Endothelial cell of umbilical vein (primary cell): ENCODE measurements at regions not wholly inside any gene's neighbourhood (a gene's known extent, or its start where the extent isn't known, plus 50 kb on each side); places are given as distances from the start of the nearest gene placed in this dataset.

Source experiments
- BruUV-seq: library from RNA; stranded (reverse); fragments of 400-500 nt; replicated peaks from 2 replicates; lab custom pipeline; 2021; lab: Mats Ljungman, UMichigan
- CTCF ChIA-PET: fragments of 300-600, 350-600 bp; sonication (Branson Sonifier 250); formaldehyde crosslinking; loops from one replicate; lab custom pipeline; 2021; ENCODE audit warnings: antibody characterized with exemption, inconsistent platforms; lab: Charles Lee
- POLR2A ChIA-PET: fragments of 300-600, 350-600 bp; sonication (Branson Sonifier 250); formaldehyde crosslinking; loops from one replicate; lab custom pipeline; 2021; ENCODE audit warnings: antibody characterized with exemption, inconsistent platforms; lab: Charles Lee
- DNase-seq: peaks from one replicate; pipeline ENCODE4 v3.0.0-alpha.2; 2011; ENCODE audit warnings: low read depth, low spot score
- FAIRE-seq: peaks from 2 replicates; lab custom pipeline; 2011; peaks lifted over from hg19 to GRCh38; lab: Jason Lieb, UNC
- H2AFZ ChIP-seq: 2 replicates; pipeline ENCODE4 v1.6.0; 2012; ENCODE audit warnings: low read depth, low read length, control low read depth, inconsistent platforms
- H3K27ac ChIP-seq: 2 replicates; pipeline ENCODE4 v1.5.1; 2011; ENCODE audit warnings: low read depth, mild to moderate bottlenecking, control low read depth, low read length, moderate library complexity; ENCODE audit not compliant: insufficient read depth
- H3K27me3 ChIP-seq, 2 experiments: 2 replicates each; pipeline versions ENCODE4 v1.6.0 to v1.6.1; 2011; ENCODE audit warnings: low read length in 2 of 2, mixed read lengths in 1 of 2; ENCODE audit not compliant: control insufficient read depth in 2 of 2, insufficient read depth in 2 of 2
- H3K36me3 ChIP-seq, 2 experiments: 2 replicates in 1 of 2; 3 replicates in 1 of 2; pipeline ENCODE4 v1.5.1; 2011; ENCODE audit warnings: low read length in 2 of 2, mild to moderate bottlenecking in 1 of 2, moderate library complexity in 1 of 2; ENCODE audit not compliant: control insufficient read depth in 2 of 2, insufficient read depth in 2 of 2; ENCODE audit errors: extremely low read depth in 1 of 2
- H3K4me1 ChIP-seq: 3 replicates; pipeline ENCODE4 v1.5.1; 2011; ENCODE audit warnings: mild to moderate bottlenecking, low read length; ENCODE audit not compliant: control insufficient read depth, insufficient read depth; ENCODE audit errors: extremely low read depth
- H3K4me2 ChIP-seq: 2 replicates; pipeline ENCODE4 v1.6.1; 2011; ENCODE audit warnings: low read length, control low read depth, mixed read lengths; ENCODE audit not compliant: insufficient read depth
- H3K4me3 ChIP-seq, 3 experiments: fragments of 200-600 bp in 1 of 3; sonication (generic), shearing (Covaris generic) in 1 of 3; replicated peaks in 1 of 3; 2 replicates each; pipeline ENCODE4 v1.5.1; 2011 to 2016; ENCODE audit warnings: control low read depth in 3 of 3, low read length in 3 of 3, mild to moderate bottlenecking in 2 of 3, inconsistent platforms in 1 of 3, low read depth in 1 of 3, moderate library complexity in 1 of 3; ENCODE audit not compliant: insufficient read depth in 1 of 3
- H3K79me2 ChIP-seq: 2 replicates; pipeline ENCODE4 v1.6.0; 2012; ENCODE audit warnings: low read length, inconsistent platforms; ENCODE audit not compliant: control insufficient read depth, insufficient read depth
- H3K9ac ChIP-seq: replicated peaks from 2 replicates; pipeline ENCODE3; 2011; ENCODE audit warnings: low read length, control low read depth; ENCODE audit not compliant: insufficient read depth; ENCODE audit errors: extremely low read depth
- H3K9me1 ChIP-seq: replicated peaks from 3 replicates; pipeline ENCODE4 v1.6.0; 2011; ENCODE audit warnings: mild to moderate bottlenecking, low read length; ENCODE audit not compliant: control insufficient read depth, insufficient read depth; ENCODE audit errors: extremely low read depth
- H3K9me3 ChIP-seq: replicated peaks from 2 replicates; pipeline ENCODE4 v1.5.1; 2012; ENCODE audit warnings: low read length, inconsistent platforms; ENCODE audit not compliant: control insufficient read depth, insufficient read depth
- H4K20me1 ChIP-seq: replicated peaks from 2 replicates; pipeline ENCODE3; 2011; ENCODE audit warnings: mild to moderate bottlenecking, low read length; ENCODE audit not compliant: control insufficient read depth, insufficient read depth; ENCODE audit errors: extremely low read depth
- EZH2 ChIP-seq: IDR thresholded peaks from 2 replicates; pipeline ENCODE4 v1.6.1; 2012; ENCODE audit warnings: borderline replicate concordance, low read depth, mild to moderate bottlenecking, moderate library complexity, low read length, inconsistent platforms; ENCODE audit not compliant: severe bottlenecking
- FOS ChIP-seq: IDR thresholded peaks from 2 replicates; pipeline ENCODE4 v1.6.1; 2011; ENCODE audit warnings: mild to moderate bottlenecking, low read length, moderate library complexity, borderline replicate concordance; ENCODE audit not compliant: insufficient read depth
- GATA2 ChIP-seq: IDR thresholded peaks from 2 replicates; pipeline ENCODE4 v1.7.0; 2011; ENCODE audit warnings: low read depth, mild to moderate bottlenecking, moderate library complexity, mixed read lengths, low read length; ENCODE audit not compliant: insufficient read length, insufficient read depth
- JUN ChIP-seq: IDR thresholded peaks from 2 replicates; pipeline ENCODE4 v1.6.1; 2011; ENCODE audit warnings: borderline replicate concordance, low read depth; ENCODE audit not compliant: insufficient read length, insufficient read depth
- MYC ChIP-seq: IDR thresholded peaks from one replicate; pipeline ENCODE4 v1.6.1; 2011; ENCODE audit warnings: mild to moderate bottlenecking, low read depth, low read length
- POLR2A ChIP-seq: IDR thresholded peaks from 2 replicates; pipeline ENCODE4 v1.6.1; 2012; ENCODE audit warnings: low read depth, mild to moderate bottlenecking, control low read depth, low read length
- POLR2AphosphoS5 ChIP-seq: IDR thresholded peaks from 2 replicates; pipeline ENCODE4 v1.6.1; 2012; ENCODE audit warnings: low read depth, mild to moderate bottlenecking, control low read depth, low read length, moderate library complexity; ENCODE audit not compliant: insufficient read depth
- dilution Hi-C: fragments of 300-500 bp; cut with MboI; formaldehyde crosslinking; loops from one replicate; pipeline ENCODE4 v1.15.0; 2019; ENCODE audit warnings: low sequenced_read_pairs; ENCODE audit not compliant: extremely low pct_ligation_motif_present
- intact Hi-C: fragments of 100-400 bp; cut with micrococcal nuclease; formaldehyde crosslinking; loops from one replicate; pipeline ENCODE4 v1.10.0; 2022
- TF ChIP-seq, protein P1 (sequence below): IDR thresholded peaks from 2 replicates; pipeline ENCODE4 v1.6.1; 2011; ENCODE audit not compliant: insufficient read depth, insufficient read length
- TF ChIP-seq, protein P2 (sequence below), 2 donors: IDR thresholded peaks; 1 replicate in 1 of 2; 2 replicates in 1 of 2; pipeline ENCODE4 v1.5.1; 2011; ENCODE audit warnings: low read length in 2 of 2, mild to moderate bottlenecking in 2 of 2, moderate library complexity in 2 of 2, control low read depth in 1 of 2, inconsistent platforms in 1 of 2, low read depth in 1 of 2; ENCODE audit not compliant: insufficient read depth in 1 of 2; ENCODE audit errors: extremely low read depth in 1 of 2

DNA sequence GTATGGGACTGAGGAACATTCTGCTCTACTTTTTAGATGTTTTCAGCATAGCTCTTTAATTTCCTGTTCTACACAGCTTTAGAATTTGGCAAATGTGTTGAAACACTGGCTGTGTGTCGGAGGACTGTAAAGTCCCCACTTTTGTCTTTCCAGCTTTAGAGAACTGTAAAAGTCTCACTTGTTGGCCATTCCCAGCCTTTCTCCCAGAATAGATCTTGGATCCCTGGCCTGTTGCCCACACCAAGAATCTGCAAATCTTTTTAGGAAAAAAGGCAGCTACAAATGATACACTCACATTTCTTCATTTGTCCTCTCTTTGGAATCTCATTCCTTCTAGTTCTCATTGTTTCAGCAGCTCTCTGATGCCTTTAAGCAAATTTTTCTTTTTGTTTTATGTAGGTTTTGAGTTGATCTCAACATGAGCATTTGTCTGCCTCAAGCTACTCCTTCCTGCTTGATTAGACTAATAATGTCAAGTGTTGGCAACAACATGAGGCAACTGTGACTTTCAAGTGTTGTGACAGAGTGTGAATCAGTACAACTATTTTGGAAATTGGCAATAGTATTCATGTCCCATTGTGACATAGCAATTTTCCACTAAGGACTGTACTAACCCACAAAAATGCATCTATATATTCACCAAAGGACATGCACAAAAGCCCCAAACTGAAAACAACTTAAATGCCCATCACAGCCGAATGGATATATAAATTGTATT, 610.8 kb downstream of the EPHA4 start:
- Histone ChIP-seq H3K4me1 (no peaks in the 10 kb centered on the region), H3K4me3 (no peak overlapping the region), H3K27me3 (no peaks in the 10 kb centered on the region), H3K36me3 (no peaks in the 10 kb centered on the region), H3K9me3 (no peaks in the 10 kb centered on the region), H4K20me1 (no peaks in the 10 kb centered on the region), H3K4me2 (no peak overlapping the region), H3K79me2 (no peaks in the 10 kb centered on the region), H3K9ac (no peak overlapping the region), H3K27ac (no peak overlapping the region), H3K9me1 (no peaks in the 10 kb centered on the region), H2AFZ (no peak overlapping the region)
- ChIA-PET POLR2A (no interaction called here), CTCF (no interaction called here)
- TF ChIP-seq POLR2AphosphoS5 (no peak), MYC (no peak), GATA2 (no peak), EZH2 (no peak), POLR2A (no peak), JUN (no peak), FOS (no peak)
- TF ChIP-seq, protein P1, sequence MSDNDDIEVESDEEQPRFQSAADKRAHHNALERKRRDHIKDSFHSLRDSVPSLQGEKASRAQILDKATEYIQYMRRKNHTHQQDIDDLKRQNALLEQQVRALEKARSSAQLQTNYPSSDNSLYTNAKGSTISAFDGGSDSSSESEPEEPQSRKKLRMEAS, result no peak
- TF ChIP-seq, protein P2, sequence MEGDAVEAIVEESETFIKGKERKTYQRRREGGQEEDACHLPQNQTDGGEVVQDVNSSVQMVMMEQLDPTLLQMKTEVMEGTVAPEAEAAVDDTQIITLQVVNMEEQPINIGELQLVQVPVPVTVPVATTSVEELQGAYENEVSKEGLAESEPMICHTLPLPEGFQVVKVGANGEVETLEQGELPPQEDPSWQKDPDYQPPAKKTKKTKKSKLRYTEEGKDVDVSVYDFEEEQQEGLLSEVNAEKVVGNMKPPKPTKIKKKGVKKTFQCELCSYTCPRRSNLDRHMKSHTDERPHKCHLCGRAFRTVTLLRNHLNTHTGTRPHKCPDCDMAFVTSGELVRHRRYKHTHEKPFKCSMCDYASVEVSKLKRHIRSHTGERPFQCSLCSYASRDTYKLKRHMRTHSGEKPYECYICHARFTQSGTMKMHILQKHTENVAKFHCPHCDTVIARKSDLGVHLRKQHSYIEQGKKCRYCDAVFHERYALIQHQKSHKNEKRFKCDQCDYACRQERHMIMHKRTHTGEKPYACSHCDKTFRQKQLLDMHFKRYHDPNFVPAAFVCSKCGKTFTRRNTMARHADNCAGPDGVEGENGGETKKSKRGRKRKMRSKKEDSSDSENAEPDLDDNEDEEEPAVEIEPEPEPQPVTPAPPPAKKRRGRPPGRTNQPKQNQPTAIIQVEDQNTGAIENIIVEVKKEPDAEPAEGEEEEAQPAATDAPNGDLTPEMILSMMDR (IDR thresholded peaks at IDR 0.05; ENCODE audit: extremely low read depth in 1 of 2, insufficient read depth in 1 of 2, low read depth in 1 of 2, low read length in 2 of 2), result no peak
- no peak for FAIRE-seq
- intact Hi-C loops, result no loop called here
- no peak for DNase-seq
- no TSS peak for BruUV-seq
- dilution Hi-C loops, result no loop called here
